Osteoblast (primary cell): ENCODE measurements at regions not wholly inside any gene's neighbourhood (a gene's known extent, or its start where the extent isn't known, plus 50 kb on each side); places are given as distances from the start of the nearest gene placed in this dataset.

ENCODE experiments used
- DNase-seq: peaks from one replicate; pipeline ENCODE4 v3.0.0; 2011; ENCODE audit warnings: low spot score, mixed read lengths; ENCODE audit not compliant: insufficient read length; ENCODE audit errors: missing footprints
- H2AFZ ChIP-seq: 2 replicates; pipeline ENCODE4 v1.6.0; 2011; ENCODE audit warnings: mild to moderate bottlenecking, low read length
- H3K27ac ChIP-seq: 2 replicates; pipeline ENCODE4 v1.5.1; 2011; ENCODE audit warnings: mild to moderate bottlenecking, low read depth, low read length, moderate library complexity
- H3K27me3 ChIP-seq: 2 replicates; pipeline ENCODE4 v1.6.0; 2012; ENCODE audit warnings: mild to moderate bottlenecking, control low read depth, inconsistent platforms, low read length, moderate library complexity; ENCODE audit not compliant: insufficient read depth
- H3K36me3 ChIP-seq: 2 replicates; pipeline ENCODE4 v1.5.1; 2011; ENCODE audit warnings: mild to moderate bottlenecking, low read length, control low read depth, moderate library complexity; ENCODE audit not compliant: insufficient read depth
- H3K4me1 ChIP-seq: 2 replicates; pipeline ENCODE4 v1.5.1; 2011; ENCODE audit warnings: mild to moderate bottlenecking, low read length, control low read depth, moderate library complexity; ENCODE audit not compliant: insufficient read depth
- H3K4me2 ChIP-seq: 2 replicates; pipeline ENCODE4 v1.6.0; 2011; ENCODE audit warnings: mild to moderate bottlenecking, low read length; ENCODE audit not compliant: insufficient read depth
- H3K4me3 ChIP-seq: fragments of 200-600 bp; sonication (generic); 3 replicates; pipeline ENCODE4 v1.5.1; 2012; ENCODE audit warnings: mild to moderate bottlenecking, low read length, inconsistent platforms; ENCODE audit not compliant: insufficient read depth
- H3K79me2 ChIP-seq: 2 replicates; pipeline ENCODE4 v1.6.0; 2012; ENCODE audit warnings: mild to moderate bottlenecking, low read length, control low read depth, inconsistent platforms; ENCODE audit not compliant: insufficient read depth
- H3K9me3 ChIP-seq: 2 replicates; pipeline ENCODE4 v1.5.1; 2011; ENCODE audit warnings: low read depth, low read length, control low read depth
- H4K20me1 ChIP-seq: 2 replicates; pipeline ENCODE4 v1.6.0; 2012; ENCODE audit warnings: mild to moderate bottlenecking, low read length, control low read depth; ENCODE audit not compliant: insufficient read depth
- TF ChIP-seq, protein P1 (sequence below): IDR thresholded peaks from 2 replicates; pipeline ENCODE4 v1.5.1; 2011; ENCODE audit warnings: mild to moderate bottlenecking, low read depth, low read length, moderate library complexity; ENCODE audit errors: extremely low read depth

GRCh38 chr5:141762790-141763368, 80.8 kb upstream of the ARAP3 start:
- Histone ChIP-seq H2AFZ (no peak overlapping the region), H3K36me3 (no peaks in the 10 kb centered on the region), H3K9me3 (no peaks in the 10 kb centered on the region), H3K79me2 (no peaks in the 10 kb centered on the region), H4K20me1 (no peaks in the 10 kb centered on the region), H3K4me2 (no peak overlapping the region), H3K4me1 (no peaks in the 10 kb centered on the region), H3K27me3 (peaks cover 68% of the 10 kb centered on the region), H3K4me3 (no peak overlapping the region), H3K27ac (no peak overlapping the region)
- TF ChIP-seq, protein P1, sequence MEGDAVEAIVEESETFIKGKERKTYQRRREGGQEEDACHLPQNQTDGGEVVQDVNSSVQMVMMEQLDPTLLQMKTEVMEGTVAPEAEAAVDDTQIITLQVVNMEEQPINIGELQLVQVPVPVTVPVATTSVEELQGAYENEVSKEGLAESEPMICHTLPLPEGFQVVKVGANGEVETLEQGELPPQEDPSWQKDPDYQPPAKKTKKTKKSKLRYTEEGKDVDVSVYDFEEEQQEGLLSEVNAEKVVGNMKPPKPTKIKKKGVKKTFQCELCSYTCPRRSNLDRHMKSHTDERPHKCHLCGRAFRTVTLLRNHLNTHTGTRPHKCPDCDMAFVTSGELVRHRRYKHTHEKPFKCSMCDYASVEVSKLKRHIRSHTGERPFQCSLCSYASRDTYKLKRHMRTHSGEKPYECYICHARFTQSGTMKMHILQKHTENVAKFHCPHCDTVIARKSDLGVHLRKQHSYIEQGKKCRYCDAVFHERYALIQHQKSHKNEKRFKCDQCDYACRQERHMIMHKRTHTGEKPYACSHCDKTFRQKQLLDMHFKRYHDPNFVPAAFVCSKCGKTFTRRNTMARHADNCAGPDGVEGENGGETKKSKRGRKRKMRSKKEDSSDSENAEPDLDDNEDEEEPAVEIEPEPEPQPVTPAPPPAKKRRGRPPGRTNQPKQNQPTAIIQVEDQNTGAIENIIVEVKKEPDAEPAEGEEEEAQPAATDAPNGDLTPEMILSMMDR, result no peak
- peak; percentile 49 for DNase-seq

- H3K4me1 ChIP-seq, result no peaks in the 10 kb centered on the region
- H3K27me3 ChIP-seq, result peaks cover 70% of the 10 kb centered on the region
- H3K4me2 ChIP-seq, result no peak overlapping the region
- no peak overlapping the region for H2AFZ ChIP-seq
- H3K9me3 ChIP-seq, result no peaks in the 10 kb centered on the region
- H3K4me3 ChIP-seq, result no peak overlapping the region
- H3K79me2 ChIP-seq, result no peaks in the 10 kb centered on the region
- TF ChIP-seq, protein P1, result no peak
- no peak overlapping the region for H3K27ac ChIP-seq
- DNase-seq, result no peak
- H4K20me1 ChIP-seq, result no peaks in the 10 kb centered on the region
- H3K36me3 ChIP-seq, result no peaks in the 10 kb centered on the region
Observed at GRCh38 chr5:141762316-141762715, 80.3 kb upstream of the ARAP3 start.

DNA sequence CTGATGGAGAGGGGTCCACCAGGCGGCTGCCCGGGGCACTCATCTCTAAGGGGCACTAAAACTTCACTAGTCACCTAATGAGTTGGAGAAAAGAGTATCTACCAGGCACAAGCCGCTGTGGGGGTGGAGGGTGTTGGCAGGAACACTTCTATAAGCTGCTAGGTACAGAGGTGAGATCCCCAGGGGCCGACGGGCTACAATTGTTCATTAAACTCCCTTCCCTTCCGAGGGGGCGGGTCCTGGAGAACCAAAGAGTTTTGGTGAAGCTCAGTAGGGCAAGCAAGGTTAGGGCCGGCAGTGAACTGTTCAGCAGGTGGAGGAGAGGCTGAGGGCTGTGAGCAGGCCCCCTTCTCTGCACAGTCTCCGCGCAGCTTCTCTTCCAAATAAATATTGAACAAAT, 78.7 kb upstream of the ARAP3 start:
- Histone ChIP-seq H3K4me3 (no peak overlapping the region), H3K27ac (no peak overlapping the region), H3K4me2 (no peak overlapping the region), H3K4me1 (no peaks in the 10 kb centered on the region), H4K20me1 (no peaks in the 10 kb centered on the region), H3K36me3 (no peaks in the 10 kb centered on the region), H3K27me3 (peaks cover 61% of the 10 kb centered on the region), H3K9me3 (no peaks in the 10 kb centered on the region), H2AFZ (no peak overlapping the region), H3K79me2 (no peaks in the 10 kb centered on the region)
- DNase-seq, result peak; percentile 23
- TF ChIP-seq, protein P1, result no peak

GRCh38 chr5:141760193-141760592, 78.2 kb upstream of the ARAP3 start:
- TF ChIP-seq, protein P1, result no peak
- no peak overlapping the region for H2AFZ ChIP-seq
- no peak overlapping the region for H3K4me3 ChIP-seq
- no peaks in the 10 kb centered on the region for H3K36me3 ChIP-seq
- no peaks in the 10 kb centered on the region for H4K20me1 ChIP-seq
- no peaks in the 10 kb centered on the region for H3K9me3 ChIP-seq
- no peaks in the 10 kb centered on the region for H3K4me1 ChIP-seq
- no peak overlapping the region for H3K27ac ChIP-seq
- H3K4me2 ChIP-seq, result no peak overlapping the region
- peak; percentile 60 for DNase-seq
- H3K27me3 ChIP-seq, result peaks cover 58% of the 10 kb centered on the region
- no peaks in the 10 kb centered on the region for H3K79me2 ChIP-seq
